ENCODE measurements at regions not wholly inside any gene's neighbourhood (a gene's known extent, or its start where the extent isn't known, plus 50 kb on each side); places are given as distances from the start of the nearest gene placed in this dataset.

DNA sequence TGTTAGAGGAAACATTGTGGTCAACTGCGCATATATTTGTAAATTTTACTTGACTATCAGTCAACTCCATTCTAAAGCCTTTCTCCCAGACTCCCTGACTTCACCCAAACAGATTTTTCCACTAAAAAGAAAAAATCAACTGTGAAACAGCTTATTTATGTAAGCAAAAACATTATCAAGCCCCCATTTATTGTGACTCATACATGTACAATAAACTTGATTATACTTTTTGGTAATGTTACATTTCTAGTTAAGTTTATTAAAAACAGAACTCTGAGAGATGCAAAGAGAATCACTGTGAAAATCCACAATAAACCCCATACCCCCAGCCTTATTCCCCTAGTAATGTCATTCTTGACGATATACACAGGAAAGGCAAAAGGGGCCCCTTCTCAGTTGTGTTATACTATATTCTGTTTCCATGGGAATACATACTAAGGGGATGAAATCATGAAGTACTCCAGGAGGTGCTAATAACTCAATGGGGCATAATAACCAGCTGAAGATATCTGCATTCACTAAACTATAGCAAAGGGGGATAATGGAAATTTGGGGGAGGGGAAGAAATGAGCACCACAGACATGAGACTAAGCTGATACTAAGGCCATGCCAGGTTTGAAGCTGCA, 616.0 kb downstream of the ACTL7B start:
- TF ChIP-seq, protein P1, sequence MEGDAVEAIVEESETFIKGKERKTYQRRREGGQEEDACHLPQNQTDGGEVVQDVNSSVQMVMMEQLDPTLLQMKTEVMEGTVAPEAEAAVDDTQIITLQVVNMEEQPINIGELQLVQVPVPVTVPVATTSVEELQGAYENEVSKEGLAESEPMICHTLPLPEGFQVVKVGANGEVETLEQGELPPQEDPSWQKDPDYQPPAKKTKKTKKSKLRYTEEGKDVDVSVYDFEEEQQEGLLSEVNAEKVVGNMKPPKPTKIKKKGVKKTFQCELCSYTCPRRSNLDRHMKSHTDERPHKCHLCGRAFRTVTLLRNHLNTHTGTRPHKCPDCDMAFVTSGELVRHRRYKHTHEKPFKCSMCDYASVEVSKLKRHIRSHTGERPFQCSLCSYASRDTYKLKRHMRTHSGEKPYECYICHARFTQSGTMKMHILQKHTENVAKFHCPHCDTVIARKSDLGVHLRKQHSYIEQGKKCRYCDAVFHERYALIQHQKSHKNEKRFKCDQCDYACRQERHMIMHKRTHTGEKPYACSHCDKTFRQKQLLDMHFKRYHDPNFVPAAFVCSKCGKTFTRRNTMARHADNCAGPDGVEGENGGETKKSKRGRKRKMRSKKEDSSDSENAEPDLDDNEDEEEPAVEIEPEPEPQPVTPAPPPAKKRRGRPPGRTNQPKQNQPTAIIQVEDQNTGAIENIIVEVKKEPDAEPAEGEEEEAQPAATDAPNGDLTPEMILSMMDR (IDR thresholded peaks at IDR 0.05; ENCODE audit: extremely low read depth in 1 of 2, insufficient read depth in 1 of 2, low read depth in 1 of 2, low read length in 2 of 2) = no peak
- TF ChIP-seq JUN (IDR thresholded peaks at IDR 0.05; ENCODE audit: borderline replicate concordance, insufficient read depth, insufficient read length, low read depth) = no peak
- TF ChIP-seq MYC (IDR thresholded peaks at IDR 0.05; ENCODE audit: low read depth, low read length) = no peak
- no peak for TF ChIP-seq POLR2A (IDR thresholded peaks at IDR 0.05; ENCODE audit: low read depth, low read length)
- no peak for TF ChIP-seq POLR2AphosphoS5 (IDR thresholded peaks at IDR 0.05; ENCODE audit: insufficient read depth, low read depth, low read length)
- TF ChIP-seq, protein P2, sequence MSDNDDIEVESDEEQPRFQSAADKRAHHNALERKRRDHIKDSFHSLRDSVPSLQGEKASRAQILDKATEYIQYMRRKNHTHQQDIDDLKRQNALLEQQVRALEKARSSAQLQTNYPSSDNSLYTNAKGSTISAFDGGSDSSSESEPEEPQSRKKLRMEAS (IDR thresholded peaks at IDR 0.05; ENCODE audit: insufficient read depth, insufficient read length) = no peak
- no peak for TF ChIP-seq EZH2 (IDR thresholded peaks at IDR 0.05; ENCODE audit: borderline replicate concordance, low read depth, low read length, severe bottlenecking)
- no peak for TF ChIP-seq FOS (IDR thresholded peaks at IDR 0.05; ENCODE audit: borderline replicate concordance, insufficient read depth, low read length)
- no peak for TF ChIP-seq GATA2 (IDR thresholded peaks at IDR 0.05; ENCODE audit: insufficient read depth, insufficient read length, low read depth, low read length)

Data from endothelial cell of umbilical vein (primary cell).